Adrenal gland (tissue), 9 donors: ENCODE measurements at regions not wholly inside any gene's neighbourhood (a gene's known extent, or its start where the extent isn't known, plus 50 kb on each side); places are given as distances from the start of the nearest gene placed in this dataset.

Source experiments
- DNase-seq, 7 donors: peaks; one replicate each; pipeline ENCODE4 v3.0.0-alpha.2; 2019 to 2020
- H3K27ac ChIP-seq, 5 donors: fragments of 200-600 bp; sonication (generic) in 4 of 5; 1 replicate in 3 of 5; 2 replicates in 2 of 5; pipeline versions ENCODE4 v1.5.1 to v1.8.0; 2016 to 2020; ENCODE audit warnings: mild to moderate bottlenecking in 1 of 5
- H3K27me3 ChIP-seq: fragments of 200-600 bp; 2 replicates; pipeline ENCODE4 v1.8.0; 2021
- H3K36me3 ChIP-seq, 2 donors: fragments of 200-600 bp; replicated peaks in 1 of 2; 1 replicate in 1 of 2; 2 replicates in 1 of 2; pipeline versions ENCODE4 v1.5.1 to v1.8.0; 2018 to 2022
- H3K4me1 ChIP-seq, 2 donors: fragments of 200-600 bp; replicated peaks in 1 of 2; 1 replicate in 1 of 2; 2 replicates in 1 of 2; pipeline versions ENCODE4 v1.5.1 to v1.8.0; 2018 to 2021
- H3K4me3 ChIP-seq, 4 donors: fragments of 200-600 bp; sonication (generic) in 3 of 4; one replicate each; pipeline ENCODE4 v1.5.1; 2016 to 2018
- H3K9me3 ChIP-seq, 3 donors: fragments of 200-600 bp; sonication (generic) in 1 of 3; replicated peaks in 1 of 3; 1 replicate in 2 of 3; 2 replicates in 1 of 3; pipeline versions ENCODE4 v1.5.1 to v1.8.0; 2016 to 2021
- CTCF ChIP-seq, 6 experiments: fragments of 450-650 bp in 4 of 6; fragments of 200-600 bp in 2 of 6; sonication (generic) in 1 of 6; IDR thresholded peaks; 1 replicate in 5 of 6; 2 replicates in 1 of 6; pipeline versions ENCODE4 v1.5.1 to v1.8.0; 2016 to 2021; ENCODE audit warnings: antibody characterized with exemption in 6 of 6, mild to moderate bottlenecking in 2 of 6, moderate library complexity in 1 of 6
- POLR2A ChIP-seq, 2 donors: fragments of 450-650 bp; IDR thresholded peaks; one replicate each; pipeline ENCODE4 v1.6.1; 2017; ENCODE audit warnings: antibody characterized with exemption in 2 of 2, mild to moderate bottlenecking in 2 of 2, moderate library complexity in 1 of 2
- WGBS, 4 donors: extraction: QIAGEN DNeasy Blood & Tissue Kit in 2 of 4; methylation state at CpG; one replicate each; pipeline versions ENCODE4 v1.1.5 to v1.1.7; 2013 to 2017; 5-methylcytosine and 5-hydroxymethylcytosine counted together
- intact Hi-C, 2 donors: fragments of 100-400 bp; cut with DNase I; formaldehyde crosslinking; loops; one replicate each; pipeline versions ENCODE4 v1.14.1 to v1.15.0; 2022 to 2023
- donor health status: healthy with polysubstance abuse.
- donor health status: Bipolar disorder and iron deficiency.
- donor health status: DM: yes; HTN: yes; CAD: no.
- donor health status: DM: no; HTN: no; CAD: no.
- donor health status: DM: no; HTN: no; CAD: no.

- no peak overlapping the region for H3K4me3 ChIP-seq
- 34 to 40% (median 38%) methylated on average over 3 of the region's 3 CpGs for WGBS, 4 donors
Measured at GRCh38 chrX:51144828-51145442, 187.7 kb upstream of the NUDT10 start.

GRCh38 chrX:51148848-51149247 is 183.8 kb upstream of the NUDT10 start:
- intact Hi-C loops: loop anchor here in 1 of 2 donors (10.0 kb wide), 1 partner anchor 306 kb away; no protein-coding TSS in a partner anchor
- Histone ChIP-seq H3K9me3 (no peaks in the 10 kb centered on the region), H3K4me1 (no peaks in the 10 kb centered on the region), H3K27me3 (peaks cover 21% of the 10 kb centered on the region), H3K27ac (no peak overlapping the region), H3K4me3 (no peak overlapping the region), H3K36me3 (no peaks in the 10 kb centered on the region)
- DNase-seq: peak in 3 of 7 donors; percentile 4 to 29 (median 16)
- 0 to 22% (median 7%) methylated on average over 2 of the region's 2 CpGs for WGBS, 4 donors
- TF ChIP-seq POLR2A (IDR thresholded peaks at IDR 0.05) (no peak), CTCF (IDR thresholded peaks at IDR 0.05) (peak in 2 of 6 experiments; percentile 7 to 18)

More at GRCh38 chrX:51144828-51145442, 187.7 kb upstream of the NUDT10 start:
- TF ChIP-seq CTCF (IDR thresholded peaks at IDR 0.05) (peak; percentile 16 to 62 (median 39)), POLR2A (IDR thresholded peaks at IDR 0.05) (no peak)
- Histone ChIP-seq H3K36me3 (no peaks in the 10 kb centered on the region), H3K27me3 (peaks cover 20% of the 10 kb centered on the region), H3K27ac (no peak overlapping the region), H3K4me1 (no peaks in the 10 kb centered on the region), H3K9me3 (no peaks in the 10 kb centered on the region)
- intact Hi-C loops: loop anchor here in 1 of 2 donors (10.0 kb wide), 1 partner anchor 310 kb away; no protein-coding TSS in a partner anchor
- DNase-seq: peak; percentile 21 to 51 (median 34)

GRCh38 chrX:51151734-51152133 is 180.9 kb upstream of the NUDT10 start:
- intact Hi-C loops: no loop called here
- TF ChIP-seq CTCF (IDR thresholded peaks at IDR 0.05): no peak
- WGBS, 4 donors: 36 to 60% (median 53%) methylated on average over 1 of the region's 1 CpG
- no peaks in the 10 kb centered on the region for H3K9me3 ChIP-seq
- H3K36me3 ChIP-seq: no peaks in the 10 kb centered on the region
- no peaks in the 10 kb centered on the region for H3K4me1 ChIP-seq
- H3K27ac ChIP-seq: no peak overlapping the region
- H3K27me3 ChIP-seq: peaks cover 11% of the 10 kb centered on the region
- no peak overlapping the region for H3K4me3 ChIP-seq
- DNase-seq: no peak

GRCh38 chrX:51155157-51155556 is 177.5 kb upstream of the NUDT10 start:
- no peak for DNase-seq
- no peak overlapping the region for H3K27ac ChIP-seq
- H3K4me3 ChIP-seq: no peak overlapping the region
- no peaks in the 10 kb centered on the region for H3K9me3 ChIP-seq
- H3K27me3 ChIP-seq: peaks cover 16% of the 10 kb centered on the region
- H3K4me1 ChIP-seq: no peaks in the 10 kb centered on the region
- 62 to 90% (median 76%) methylated on average over 1 of the region's 1 CpG for WGBS, 4 donors
- TF ChIP-seq CTCF (IDR thresholded peaks at IDR 0.05) (no peak), POLR2A (IDR thresholded peaks at IDR 0.05) (no peak)
- H3K36me3 ChIP-seq: no peaks in the 10 kb centered on the region
- intact Hi-C loops: no loop called here
